Colonic mucosa (tissue), 4 donors: ENCODE measurements at regions not wholly inside any gene's neighbourhood (a gene's known extent, or its start where the extent isn't known, plus 50 kb on each side); places are given as distances from the start of the nearest gene placed in this dataset.
"Not testable (repeated sequence)": the region's sequence is repeated elsewhere in the genome, so short reads cannot be mapped to it uniquely, and the experiment has no call there.

Experiments
- DNase-seq: peaks from one replicate; pipeline ENCODE4 v3.0.0-alpha.2; 2020
- H3K27ac ChIP-seq: fragments of 200-600 bp; one replicate; pipeline ENCODE4 v1.8.0; 2021
- H3K27me3 ChIP-seq: fragments of 200-600 bp; one replicate; pipeline ENCODE4 v1.8.0; 2021
- H3K36me3 ChIP-seq: fragments of 200-600 bp; one replicate; pipeline ENCODE4 v1.8.0; 2021
- H3K4me1 ChIP-seq: fragments of 200-600 bp; one replicate; pipeline ENCODE4 v1.8.0; 2021; ENCODE audit warnings: mild to moderate bottlenecking
- H3K4me3 ChIP-seq: fragments of 200-600 bp; one replicate; pipeline ENCODE4 v1.8.0; 2021
- H3K9ac ChIP-seq, 2 donors: one replicate each; pipeline ENCODE4 v1.7.0; 2013; ENCODE audit warnings: control low read depth in 2 of 2, low read depth in 2 of 2, low read length in 2 of 2
- H3K9me3 ChIP-seq: fragments of 200-600 bp; one replicate; pipeline ENCODE4 v1.8.0; 2021
- intact Hi-C: fragments of 100-400 bp; cut with DNase I; formaldehyde crosslinking; loops from one replicate; pipeline ENCODE4 v1.14.1; 2022
- TF ChIP-seq, protein P1 (sequence below): fragments of 200-600 bp; IDR thresholded peaks from one replicate; pipeline ENCODE4 v1.8.0; 2022; ENCODE audit warnings: antibody characterized with exemption, mild to moderate bottlenecking
- donor health status: healthy.
- donor health status: DM: no; HTN: no; CAD: no.
- donor health status: DM: no; HTN: no; CAD: no.

DNA sequence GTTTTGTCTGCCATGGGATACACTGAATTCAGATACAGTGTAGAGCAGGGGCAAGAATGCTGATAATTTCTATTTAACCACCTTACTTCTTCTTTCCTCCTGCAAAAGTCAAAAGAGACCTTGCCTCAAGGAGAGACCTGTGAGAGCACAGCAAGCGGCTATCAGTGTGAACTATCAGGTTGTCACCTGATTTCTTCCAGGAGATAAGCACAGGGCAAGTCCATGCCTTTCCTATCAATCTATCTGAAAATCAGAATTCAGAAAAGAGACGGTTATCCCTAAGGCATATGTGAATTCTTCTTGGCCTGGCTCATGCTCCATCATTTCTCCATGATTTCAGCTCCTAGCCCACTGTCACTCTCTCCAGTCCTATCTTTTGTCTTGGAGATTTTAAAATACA is 128.9 kb upstream of the CCND2 start:
- Histone ChIP-seq H3K27ac (no peak overlapping the region), H3K27me3 (no peaks in the 10 kb centered on the region), H3K9ac (no peak overlapping the region), H3K4me1 (peaks cover 6% of the 10 kb centered on the region), H3K4me3 (no peak overlapping the region), H3K36me3 (no peaks in the 10 kb centered on the region), H3K9me3 (no peaks in the 10 kb centered on the region)
- TF ChIP-seq, protein P1, sequence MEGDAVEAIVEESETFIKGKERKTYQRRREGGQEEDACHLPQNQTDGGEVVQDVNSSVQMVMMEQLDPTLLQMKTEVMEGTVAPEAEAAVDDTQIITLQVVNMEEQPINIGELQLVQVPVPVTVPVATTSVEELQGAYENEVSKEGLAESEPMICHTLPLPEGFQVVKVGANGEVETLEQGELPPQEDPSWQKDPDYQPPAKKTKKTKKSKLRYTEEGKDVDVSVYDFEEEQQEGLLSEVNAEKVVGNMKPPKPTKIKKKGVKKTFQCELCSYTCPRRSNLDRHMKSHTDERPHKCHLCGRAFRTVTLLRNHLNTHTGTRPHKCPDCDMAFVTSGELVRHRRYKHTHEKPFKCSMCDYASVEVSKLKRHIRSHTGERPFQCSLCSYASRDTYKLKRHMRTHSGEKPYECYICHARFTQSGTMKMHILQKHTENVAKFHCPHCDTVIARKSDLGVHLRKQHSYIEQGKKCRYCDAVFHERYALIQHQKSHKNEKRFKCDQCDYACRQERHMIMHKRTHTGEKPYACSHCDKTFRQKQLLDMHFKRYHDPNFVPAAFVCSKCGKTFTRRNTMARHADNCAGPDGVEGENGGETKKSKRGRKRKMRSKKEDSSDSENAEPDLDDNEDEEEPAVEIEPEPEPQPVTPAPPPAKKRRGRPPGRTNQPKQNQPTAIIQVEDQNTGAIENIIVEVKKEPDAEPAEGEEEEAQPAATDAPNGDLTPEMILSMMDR: no peak
- DNase-seq: no peak
- intact Hi-C loops: loop anchor here (10.0 kb wide), 1 partner anchor 130 kb away; the partner anchor contains the start of gene CCND2

GRCh38 chr12:4143896-4144295 is 129.7 kb upstream of the CCND2 start:
- DNase-seq: no peak
- Histone ChIP-seq H3K9ac (no peak overlapping the region), H3K4me1 (peaks cover 6% of the 10 kb centered on the region), H3K36me3 (no peaks in the 10 kb centered on the region), H3K27me3 (no peaks in the 10 kb centered on the region), H3K27ac (no peak overlapping the region), H3K9me3 (no peaks in the 10 kb centered on the region), H3K4me3 (no peak overlapping the region)
- TF ChIP-seq, protein P1: no peak
- intact Hi-C loops: loop anchor here (10.0 kb wide), 1 partner anchor 131 kb away; the partner anchor contains the start of gene CCND2

DNA sequence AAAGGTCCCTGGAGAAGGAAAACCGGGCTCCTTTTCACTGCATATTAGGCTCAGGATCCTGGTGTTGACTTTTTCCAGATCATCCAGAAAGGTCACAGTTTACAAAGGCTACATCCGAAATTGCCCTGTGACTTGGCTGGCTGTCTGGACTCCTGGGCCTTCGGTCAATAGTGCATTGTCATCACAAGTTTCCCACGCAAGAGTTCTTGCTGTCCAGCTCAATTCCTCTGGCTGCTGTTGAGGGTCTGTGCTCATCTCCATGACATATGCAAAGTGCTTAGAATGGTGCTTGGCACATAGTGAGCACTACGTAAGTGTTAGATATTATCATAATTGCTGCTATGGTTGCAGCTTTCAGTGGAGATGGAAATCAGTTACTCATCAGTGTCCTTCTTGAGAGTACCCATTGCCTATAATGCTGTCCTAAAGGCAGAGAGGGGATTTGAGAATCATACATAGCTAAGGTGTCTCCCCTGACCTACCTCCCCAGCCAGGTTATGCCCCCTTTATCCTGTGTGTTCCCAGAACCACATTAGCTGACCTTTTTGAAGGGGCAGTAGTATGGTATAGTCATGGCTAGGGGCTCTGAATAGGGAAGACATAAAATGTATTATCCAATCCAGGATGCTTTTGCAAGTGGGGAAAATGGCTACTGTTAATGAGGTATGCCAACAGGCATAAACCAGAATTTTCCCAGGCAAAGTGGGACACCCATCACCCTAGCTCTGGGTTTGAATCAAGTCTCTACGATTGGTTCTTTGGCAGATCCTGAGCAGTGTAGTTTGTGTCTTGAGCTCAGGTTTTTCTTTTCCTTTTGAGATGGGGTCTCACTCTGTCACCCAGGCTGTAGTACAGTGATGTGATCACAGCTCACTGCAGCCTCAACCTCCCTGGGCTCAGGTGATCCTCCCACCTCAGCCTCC is 132.0 kb upstream of the CCND2 start:
- intact Hi-C loops: loop anchor here (10.0 kb wide), 1 partner anchor 133 kb away; the partner anchor contains the start of gene CCND2
- H3K27ac ChIP-seq: no peak overlapping the region
- TF ChIP-seq, protein P1: no peak

DNA sequence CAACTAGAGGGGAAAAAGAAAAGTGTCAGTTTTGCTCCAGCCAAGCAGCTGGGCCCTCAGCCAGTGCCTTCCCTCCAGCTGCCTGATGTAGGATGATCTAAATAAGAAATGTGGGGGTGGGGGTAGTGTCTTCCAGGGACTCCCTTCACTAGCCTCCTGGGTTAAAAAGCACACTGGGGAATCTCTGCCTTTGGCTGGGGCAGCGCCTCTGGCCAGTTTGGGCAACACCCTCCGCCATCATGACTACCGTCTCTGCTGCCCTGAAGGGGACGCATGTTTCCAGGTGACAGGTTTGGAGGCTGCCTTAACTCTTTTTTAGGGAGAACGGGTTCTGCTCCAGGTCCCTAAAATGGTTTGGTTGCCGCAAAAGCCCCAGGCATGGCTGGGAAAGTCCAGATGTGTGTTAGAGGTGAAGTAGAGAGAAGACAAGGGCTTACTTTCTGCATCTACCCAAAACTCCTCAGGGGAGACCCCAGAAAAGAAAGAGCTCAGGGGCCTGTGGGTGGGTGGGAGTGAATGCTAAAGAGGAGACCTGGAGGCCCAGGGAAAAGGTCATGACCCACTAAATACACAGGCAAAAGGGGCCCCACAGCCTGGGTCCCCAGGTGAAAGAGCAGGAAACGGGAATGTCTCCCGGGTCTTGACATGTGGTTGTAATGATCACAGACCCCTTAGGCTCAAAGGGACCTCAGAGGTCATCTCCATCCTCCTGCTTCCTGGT is 132.8 kb upstream of the CCND2 start:
- TF ChIP-seq, protein P1: no peak
- no peak overlapping the region for H3K4me3 ChIP-seq
- intact Hi-C loops: loop anchor here (10.0 kb wide), 1 partner anchor 134 kb away; the partner anchor contains the start of gene CCND2
- no peaks in the 10 kb centered on the region for H3K36me3 ChIP-seq
- no peak overlapping the region for H3K27ac ChIP-seq
- H3K9ac ChIP-seq: no peak overlapping the region
- no peaks in the 10 kb centered on the region for H3K27me3 ChIP-seq
- no peaks in the 10 kb centered on the region for H3K4me1 ChIP-seq
- no peak for DNase-seq
- H3K9me3 ChIP-seq: no peaks in the 10 kb centered on the region

More for the DNA sequence above, 132.0 kb upstream of the CCND2 start:
- H3K9ac ChIP-seq: no peak overlapping the region
- no peaks in the 10 kb centered on the region for H3K36me3 ChIP-seq
- no peaks in the 10 kb centered on the region for H3K4me1 ChIP-seq
- H3K4me3 ChIP-seq: no peak overlapping the region
- no peaks in the 10 kb centered on the region for H3K9me3 ChIP-seq
- no peak for DNase-seq
- no peaks in the 10 kb centered on the region for H3K27me3 ChIP-seq

DNA sequence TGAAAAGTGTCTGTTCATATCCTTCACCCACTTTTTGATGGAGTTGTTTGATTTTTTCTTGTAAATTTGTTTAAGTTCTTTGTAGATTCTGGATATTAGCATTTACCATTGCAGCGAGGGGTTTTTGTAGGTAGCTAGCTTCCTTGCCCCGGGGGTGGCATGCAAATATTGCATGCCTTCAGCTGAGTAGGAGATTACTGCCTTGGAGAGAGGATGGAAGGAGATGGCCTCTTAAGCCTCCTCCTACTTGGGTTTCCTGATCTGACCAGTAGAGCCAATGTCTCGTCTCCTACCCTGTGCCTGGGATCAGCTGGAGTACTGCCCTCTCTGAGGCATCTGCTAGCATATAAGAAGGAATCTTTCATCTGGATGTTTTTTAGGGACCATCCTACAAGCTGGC is 134.4 kb upstream of the CCND2 start:
- no peaks in the 10 kb centered on the region for H3K4me1 ChIP-seq
- H3K27me3 ChIP-seq: no peaks in the 10 kb centered on the region
- no peak overlapping the region for H3K9ac ChIP-seq
- no peak overlapping the region for H3K27ac ChIP-seq
- TF ChIP-seq, protein P1: no peak
- DNase-seq: no peak
- no peaks in the 10 kb centered on the region for H3K9me3 ChIP-seq
- no peak overlapping the region for H3K4me3 ChIP-seq
- intact Hi-C loops: no loop called here
- no peaks in the 10 kb centered on the region for H3K36me3 ChIP-seq

DNA sequence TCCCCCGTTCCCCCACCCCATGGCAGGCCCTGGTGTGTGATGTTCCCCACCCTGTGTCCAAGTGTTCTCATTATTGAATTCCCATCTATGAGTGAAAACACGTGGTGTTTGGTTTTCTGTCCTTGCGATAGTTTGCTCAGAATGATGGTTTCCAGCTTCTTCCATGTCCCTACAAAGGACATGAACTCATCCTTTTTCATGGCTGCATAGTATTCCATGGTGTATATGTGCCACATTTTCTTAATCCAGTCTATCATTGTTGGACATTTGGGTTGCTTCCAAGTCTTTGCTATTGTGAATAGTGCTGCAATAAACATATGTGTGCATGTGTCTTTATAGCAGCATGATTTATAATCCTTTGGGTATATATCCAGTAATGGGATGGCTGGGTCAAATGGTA is 135.0 kb upstream of the CCND2 start:
- H3K9me3 ChIP-seq, H3K27me3 ChIP-seq, H3K4me1 ChIP-seq, H3K9ac ChIP-seq, H3K27ac ChIP-seq, H3K36me3 ChIP-seq, DNase-seq, H3K4me3 ChIP-seq, intact Hi-C loops: not testable (repeated sequence)
